DND-41 (cell line): ENCODE measurements at regions not wholly inside any gene's neighbourhood (a gene's known extent, or its start where the extent isn't known, plus 50 kb on each side); places are given as distances from the start of the nearest gene placed in this dataset.

Experiments
- EZH2 ChIP-seq: IDR thresholded peaks from 3 replicates; pipeline ENCODE4 v1.6.1; 2012; ENCODE audit warnings: borderline replicate concordance, low read depth, mild to moderate bottlenecking, moderate library complexity, low read length, inconsistent platforms; ENCODE audit not compliant: severe bottlenecking
- TF ChIP-seq, protein P1 (sequence below): IDR thresholded peaks from 2 replicates; pipeline ENCODE4 v1.5.1; 2012; ENCODE audit warnings: borderline replicate concordance, low read length, moderate library complexity, mild to moderate bottlenecking; ENCODE audit not compliant: poor library complexity, severe bottlenecking; ENCODE audit errors: extremely low read depth

DNA sequence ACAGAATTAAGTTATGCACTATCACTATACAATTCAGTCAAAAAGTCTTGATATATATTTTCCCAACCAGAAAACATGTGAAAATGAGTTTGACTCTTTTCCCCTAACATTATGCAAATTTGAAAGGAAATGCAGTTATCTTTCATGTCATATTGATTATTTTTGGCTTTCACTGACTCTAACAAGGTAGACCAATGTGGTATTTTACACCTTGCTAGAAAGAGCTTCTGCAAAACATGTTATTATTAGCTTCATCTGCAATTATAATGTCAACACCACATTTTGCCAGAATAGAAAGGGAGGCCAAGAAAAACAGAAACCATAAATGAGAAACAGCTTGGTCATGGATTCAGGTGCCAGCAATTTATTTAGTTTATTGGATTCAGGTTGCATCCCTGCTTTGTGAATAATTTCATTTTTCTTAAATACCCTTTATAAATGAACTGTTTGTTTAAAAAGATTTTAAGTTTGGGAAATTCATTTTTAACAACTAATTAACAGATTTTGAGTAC lies 226.1 kb upstream of the GJE1 start:
- TF ChIP-seq, protein P1, sequence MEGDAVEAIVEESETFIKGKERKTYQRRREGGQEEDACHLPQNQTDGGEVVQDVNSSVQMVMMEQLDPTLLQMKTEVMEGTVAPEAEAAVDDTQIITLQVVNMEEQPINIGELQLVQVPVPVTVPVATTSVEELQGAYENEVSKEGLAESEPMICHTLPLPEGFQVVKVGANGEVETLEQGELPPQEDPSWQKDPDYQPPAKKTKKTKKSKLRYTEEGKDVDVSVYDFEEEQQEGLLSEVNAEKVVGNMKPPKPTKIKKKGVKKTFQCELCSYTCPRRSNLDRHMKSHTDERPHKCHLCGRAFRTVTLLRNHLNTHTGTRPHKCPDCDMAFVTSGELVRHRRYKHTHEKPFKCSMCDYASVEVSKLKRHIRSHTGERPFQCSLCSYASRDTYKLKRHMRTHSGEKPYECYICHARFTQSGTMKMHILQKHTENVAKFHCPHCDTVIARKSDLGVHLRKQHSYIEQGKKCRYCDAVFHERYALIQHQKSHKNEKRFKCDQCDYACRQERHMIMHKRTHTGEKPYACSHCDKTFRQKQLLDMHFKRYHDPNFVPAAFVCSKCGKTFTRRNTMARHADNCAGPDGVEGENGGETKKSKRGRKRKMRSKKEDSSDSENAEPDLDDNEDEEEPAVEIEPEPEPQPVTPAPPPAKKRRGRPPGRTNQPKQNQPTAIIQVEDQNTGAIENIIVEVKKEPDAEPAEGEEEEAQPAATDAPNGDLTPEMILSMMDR, result no peak
- no peak for TF ChIP-seq EZH2
